GM12878 (cell line): ENCODE measurements at regions not wholly inside any gene's neighbourhood (a gene's known extent, or its start where the extent isn't known, plus 50 kb on each side); places are given as distances from the start of the nearest gene placed in this dataset.

Experiments
- POLR2AphosphoS2 ChIP-seq: IDR thresholded peaks from 2 replicates; pipeline ENCODE4 v1.6.1; 2011; ENCODE audit warnings: low read depth, mild to moderate bottlenecking, low read length, improper control_type of control experiment, moderate library complexity
- POLR2AphosphoS5 ChIP-seq: IDR thresholded peaks from 2 replicates; pipeline ENCODE4 v1.6.1; 2011; ENCODE audit warnings: mild to moderate bottlenecking, low read length, inconsistent platforms
- TF ChIP-seq, protein P1 (sequence below), 3 experiments: IDR thresholded peaks in 2 of 3; conservative IDR thresholded peaks in 1 of 3; 2 replicates each; pipeline ENCODE4 v1.5.1; 2011; ENCODE audit warnings: low read depth in 3 of 3, low read length in 3 of 3, mild to moderate bottlenecking in 3 of 3, control low read depth in 2 of 3, moderate library complexity in 2 of 3, inconsistent platforms in 1 of 3, mixed read lengths in 1 of 3; ENCODE audit not compliant: control insufficient read depth in 2 of 3, insufficient read depth in 1 of 3; ENCODE audit errors: extremely low read depth in 1 of 3
- TF ChIP-seq, protein P2 (sequence below): IDR thresholded peaks from 2 replicates; pipeline ENCODE4 v1.6.1; 2011; ENCODE audit warnings: mild to moderate bottlenecking, low read depth, low read length, moderate library complexity; ENCODE audit not compliant: insufficient replicate concordance

DNA sequence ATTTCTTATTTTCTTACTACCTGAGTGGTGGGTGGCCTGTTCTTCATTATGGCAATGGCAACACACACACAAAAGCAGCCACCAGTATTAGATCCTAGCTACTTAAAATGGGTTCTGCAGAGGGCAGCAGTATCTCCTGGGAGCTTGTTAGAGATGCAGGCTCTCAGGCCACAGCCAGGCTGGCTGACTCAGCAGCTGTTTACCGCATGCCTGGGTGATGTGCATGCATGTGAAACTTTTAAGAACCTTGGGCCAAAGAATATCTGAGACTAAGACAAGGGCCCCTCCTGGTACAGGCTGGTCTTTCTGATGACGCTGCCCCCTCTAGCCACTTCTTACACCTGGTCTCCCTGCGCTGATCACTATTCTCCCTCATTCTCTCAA, 399.0 kb downstream of the MED10 start:
- TF ChIP-seq, protein P1, sequence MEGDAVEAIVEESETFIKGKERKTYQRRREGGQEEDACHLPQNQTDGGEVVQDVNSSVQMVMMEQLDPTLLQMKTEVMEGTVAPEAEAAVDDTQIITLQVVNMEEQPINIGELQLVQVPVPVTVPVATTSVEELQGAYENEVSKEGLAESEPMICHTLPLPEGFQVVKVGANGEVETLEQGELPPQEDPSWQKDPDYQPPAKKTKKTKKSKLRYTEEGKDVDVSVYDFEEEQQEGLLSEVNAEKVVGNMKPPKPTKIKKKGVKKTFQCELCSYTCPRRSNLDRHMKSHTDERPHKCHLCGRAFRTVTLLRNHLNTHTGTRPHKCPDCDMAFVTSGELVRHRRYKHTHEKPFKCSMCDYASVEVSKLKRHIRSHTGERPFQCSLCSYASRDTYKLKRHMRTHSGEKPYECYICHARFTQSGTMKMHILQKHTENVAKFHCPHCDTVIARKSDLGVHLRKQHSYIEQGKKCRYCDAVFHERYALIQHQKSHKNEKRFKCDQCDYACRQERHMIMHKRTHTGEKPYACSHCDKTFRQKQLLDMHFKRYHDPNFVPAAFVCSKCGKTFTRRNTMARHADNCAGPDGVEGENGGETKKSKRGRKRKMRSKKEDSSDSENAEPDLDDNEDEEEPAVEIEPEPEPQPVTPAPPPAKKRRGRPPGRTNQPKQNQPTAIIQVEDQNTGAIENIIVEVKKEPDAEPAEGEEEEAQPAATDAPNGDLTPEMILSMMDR (IDR thresholded peaks at IDR 0.05 in 2 of 3, conservative IDR thresholded peaks at IDR 0.05 in 1 of 3; ENCODE audit: control insufficient read depth in 2 of 3, extremely low read depth in 1 of 3, insufficient read depth in 1 of 3, low read depth in 3 of 3, low read length in 3 of 3): no peak
- TF ChIP-seq POLR2AphosphoS5: no peak
- no peak for TF ChIP-seq POLR2AphosphoS2
- TF ChIP-seq, protein P2, sequence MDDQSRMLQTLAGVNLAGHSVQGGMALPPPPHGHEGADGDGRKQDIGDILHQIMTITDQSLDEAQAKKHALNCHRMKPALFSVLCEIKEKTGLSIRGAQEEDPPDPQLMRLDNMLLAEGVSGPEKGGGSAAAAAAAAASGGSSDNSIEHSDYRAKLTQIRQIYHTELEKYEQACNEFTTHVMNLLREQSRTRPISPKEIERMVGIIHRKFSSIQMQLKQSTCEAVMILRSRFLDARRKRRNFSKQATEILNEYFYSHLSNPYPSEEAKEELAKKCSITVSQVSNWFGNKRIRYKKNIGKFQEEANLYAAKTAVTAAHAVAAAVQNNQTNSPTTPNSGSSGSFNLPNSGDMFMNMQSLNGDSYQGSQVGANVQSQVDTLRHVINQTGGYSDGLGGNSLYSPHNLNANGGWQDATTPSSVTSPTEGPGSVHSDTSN: no peak
